ENCODE measurements at regions not wholly inside any gene's neighbourhood (a gene's known extent, or its start where the extent isn't known, plus 50 kb on each side); places are given as distances from the start of the nearest gene placed in this dataset.

DNA sequence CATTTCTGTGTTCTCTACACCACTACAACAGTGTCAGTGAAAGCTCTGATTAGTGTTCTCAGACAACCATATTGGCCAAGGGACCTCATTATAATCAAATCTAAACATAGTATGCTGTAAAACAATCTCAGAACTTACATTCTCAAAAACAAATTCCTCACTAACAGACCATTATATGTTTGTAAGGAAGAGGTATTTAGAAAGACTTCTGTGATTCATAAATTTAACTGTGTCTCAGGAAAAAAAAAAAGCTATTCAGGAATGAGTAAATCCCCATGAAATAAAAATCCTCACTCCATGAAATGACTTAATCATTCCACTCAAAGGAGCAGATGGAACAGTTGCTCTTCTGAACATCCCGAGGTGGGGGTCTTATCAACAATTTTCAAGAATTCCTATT is 413.0 kb downstream of the CDH2 start:
- DNase-seq: no peak
- peaks cover 0 to 2% (median 0%) of the 10 kb centered on the region in 3 donors for H3K27me3 Mint-ChIP-seq (ENCODE audit: low read depth in 3 of 3)
- H3K9me3 Mint-ChIP-seq: peaks cover 0 to 5% (median 2%) of the 10 kb centered on the region in 6 donors
- H3K27ac Mint-ChIP-seq: no peak overlapping the region
- H3K36me3 Mint-ChIP-seq: no peaks in the 10 kb centered on the region
- no peak overlapping the region for H3K4me3 Mint-ChIP-seq
- H3K4me1 Mint-ChIP-seq: no peaks in the 10 kb centered on the region

DNA sequence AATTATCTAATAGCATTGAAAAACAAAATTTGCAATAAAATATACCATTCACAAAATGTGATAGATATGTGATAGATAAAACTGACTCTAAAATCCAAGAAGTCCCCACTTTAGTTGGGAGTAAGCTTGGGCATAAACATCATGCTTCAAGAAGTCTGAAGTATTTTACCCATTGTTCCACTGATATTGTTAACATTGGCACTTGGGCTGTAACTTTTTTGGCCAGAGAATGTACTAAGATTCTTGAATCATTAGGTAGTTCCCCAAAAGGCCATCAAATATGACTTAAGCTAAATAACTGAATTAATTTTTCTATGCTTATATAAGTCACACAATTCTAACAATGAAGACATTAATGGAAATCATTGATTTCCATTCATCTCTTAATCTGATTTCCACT is 413.6 kb downstream of the CDH2 start:
- Mint-ChIP-seq H3K27ac (no peak overlapping the region), H3K9me3 (peaks cover 0 to 5% (median 2%) of the 10 kb centered on the region in 6 donors), H3K36me3 (no peaks in the 10 kb centered on the region), H3K27me3 (ENCODE audit: low read depth in 3 of 3) (peaks cover 0 to 2% (median 0%) of the 10 kb centered on the region in 3 donors), H3K4me1 (no peaks in the 10 kb centered on the region), H3K4me3 (no peak overlapping the region)
- DNase-seq: no peak

DNA sequence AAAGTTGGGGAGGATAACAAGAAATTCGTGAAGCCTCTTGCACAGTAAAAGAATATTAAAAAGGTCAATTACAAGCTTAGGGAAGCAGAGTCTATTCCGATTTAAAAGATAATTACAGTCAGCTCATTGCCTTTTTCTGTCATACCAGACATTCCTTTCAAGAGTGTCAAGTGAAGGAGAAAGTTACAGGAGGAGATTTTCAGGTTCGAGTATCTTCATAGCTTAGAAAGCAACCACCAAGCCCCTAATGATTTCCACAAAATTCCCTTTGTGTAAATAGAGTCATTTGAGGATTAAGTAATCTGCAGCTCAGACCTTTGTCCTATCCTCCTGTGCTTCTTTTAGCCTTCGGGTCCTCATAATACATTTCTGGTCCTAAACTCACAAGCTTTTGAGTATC is 414.9 kb downstream of the CDH2 start:
- peaks cover 0 to 11% (median 0%) of the 10 kb centered on the region in 6 donors for H3K9me3 Mint-ChIP-seq
- no peaks in the 10 kb centered on the region for H3K36me3 Mint-ChIP-seq
- no peak for DNase-seq
- no peaks in the 10 kb centered on the region for H3K4me1 Mint-ChIP-seq
- H3K27ac Mint-ChIP-seq: no peak overlapping the region
- peaks cover 0 to 3% (median 0%) of the 10 kb centered on the region in 3 donors for H3K27me3 Mint-ChIP-seq (ENCODE audit: low read depth in 3 of 3)
- H3K4me3 Mint-ChIP-seq: no peak overlapping the region

DNA sequence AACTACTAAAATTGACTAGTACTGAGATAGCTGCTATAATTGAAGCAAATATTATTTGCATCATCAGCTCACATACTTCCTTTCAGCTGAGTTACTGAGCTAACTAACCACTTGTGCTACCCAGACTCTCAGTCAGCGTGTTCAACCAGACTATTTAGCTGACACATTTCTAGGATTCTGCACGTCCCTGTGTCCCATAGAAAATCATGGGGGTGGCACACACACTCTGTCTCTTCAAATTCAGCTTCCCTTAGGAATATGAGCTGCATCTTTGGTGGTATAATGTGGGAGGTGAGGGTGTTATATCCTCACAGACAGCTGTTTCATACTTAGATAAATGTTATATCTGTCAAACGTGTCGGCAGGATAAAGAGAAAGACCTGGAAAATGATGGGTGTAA is 424.0 kb downstream of the CDH2 start:
- no peak overlapping the region for H3K4me3 Mint-ChIP-seq
- no peak overlapping the region for H3K27ac Mint-ChIP-seq
- H3K27me3 Mint-ChIP-seq (ENCODE audit: low read depth in 3 of 3): no peaks in the 10 kb centered on the region
- no peak for DNase-seq
- peaks cover 1 to 35% (median 5%) of the 10 kb centered on the region in 6 donors for H3K9me3 Mint-ChIP-seq
- no peaks in the 10 kb centered on the region for H3K4me1 Mint-ChIP-seq
- H3K36me3 Mint-ChIP-seq: no peaks in the 10 kb centered on the region

DNA sequence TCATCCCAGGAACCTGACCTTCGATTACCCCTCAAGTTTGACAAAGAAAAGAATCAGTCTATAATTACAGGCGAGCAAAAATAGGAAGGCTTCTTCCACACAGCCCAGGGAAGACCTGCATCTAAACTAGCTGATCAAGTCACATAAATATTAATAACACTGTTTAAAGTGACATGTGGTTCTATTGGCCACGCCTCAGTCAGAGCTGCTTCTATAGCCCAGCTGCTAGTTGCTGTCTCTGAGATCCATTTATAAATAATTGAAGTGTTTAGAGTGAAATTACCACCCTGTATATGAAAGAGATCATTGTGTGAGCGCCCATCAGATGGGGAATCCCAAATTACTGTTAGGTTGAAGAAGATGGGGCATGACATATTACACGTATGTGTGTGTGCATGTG is 426.0 kb downstream of the CDH2 start:
- no peak for DNase-seq
- Mint-ChIP-seq H3K4me1 (no peaks in the 10 kb centered on the region), H3K9me3 (peaks cover 5 to 35% (median 7%) of the 10 kb centered on the region in 6 donors), H3K27me3 (ENCODE audit: low read depth in 3 of 3) (no peaks in the 10 kb centered on the region), H3K36me3 (no peaks in the 10 kb centered on the region), H3K4me3 (no peak overlapping the region), H3K27ac (no peak overlapping the region)

DNA sequence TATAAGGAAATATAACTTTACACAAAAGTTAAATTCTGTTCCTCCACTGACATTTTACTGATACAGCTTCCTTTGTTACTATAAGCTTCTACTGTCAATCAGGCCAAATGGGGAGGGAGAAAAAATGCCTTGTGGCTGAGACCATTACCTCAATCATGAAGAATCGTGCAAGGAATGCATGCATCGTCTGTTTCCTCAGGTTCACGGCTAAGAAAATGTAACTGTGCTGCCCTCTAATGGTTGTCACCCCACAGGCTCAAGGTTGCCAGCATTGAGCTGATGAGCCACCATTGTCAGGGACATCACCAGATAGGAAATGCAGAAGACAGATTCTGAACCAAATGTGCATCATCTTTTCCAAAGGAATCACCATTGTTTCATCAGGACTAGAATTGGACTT is 426.9 kb downstream of the CDH2 start:
- H3K9me3 Mint-ChIP-seq: peaks cover 4 to 39% (median 8%) of the 10 kb centered on the region in 6 donors
- DNase-seq: no peak
- H3K27ac Mint-ChIP-seq: no peak overlapping the region
- H3K36me3 Mint-ChIP-seq: no peaks in the 10 kb centered on the region
- no peaks in the 10 kb centered on the region for H3K27me3 Mint-ChIP-seq (ENCODE audit: low read depth in 3 of 3)
- no peak overlapping the region for H3K4me3 Mint-ChIP-seq
- no peaks in the 10 kb centered on the region for H3K4me1 Mint-ChIP-seq

DNA sequence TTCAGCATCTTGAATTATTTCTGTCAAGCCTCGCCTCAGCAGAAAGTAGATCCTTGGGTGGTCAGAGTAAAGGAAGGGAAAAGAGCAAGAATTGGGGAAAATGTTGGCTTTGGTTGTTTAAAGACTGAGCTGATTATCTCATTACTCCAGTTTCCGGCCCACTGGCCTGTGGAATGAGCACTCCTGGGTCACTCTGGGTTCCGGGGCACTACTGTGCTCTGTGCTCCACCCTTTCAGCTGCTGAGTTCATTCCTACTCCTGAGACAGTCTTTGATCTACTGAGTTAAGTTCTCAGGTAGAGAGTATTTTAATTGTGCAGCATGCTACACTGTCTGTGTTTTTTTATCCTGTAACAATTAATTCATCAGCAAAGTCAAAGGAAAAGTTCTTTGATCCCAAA is 427.7 kb downstream of the CDH2 start:
- no peaks in the 10 kb centered on the region for H3K27me3 Mint-ChIP-seq (ENCODE audit: low read depth in 3 of 3)
- no peak overlapping the region for H3K27ac Mint-ChIP-seq

DNA sequence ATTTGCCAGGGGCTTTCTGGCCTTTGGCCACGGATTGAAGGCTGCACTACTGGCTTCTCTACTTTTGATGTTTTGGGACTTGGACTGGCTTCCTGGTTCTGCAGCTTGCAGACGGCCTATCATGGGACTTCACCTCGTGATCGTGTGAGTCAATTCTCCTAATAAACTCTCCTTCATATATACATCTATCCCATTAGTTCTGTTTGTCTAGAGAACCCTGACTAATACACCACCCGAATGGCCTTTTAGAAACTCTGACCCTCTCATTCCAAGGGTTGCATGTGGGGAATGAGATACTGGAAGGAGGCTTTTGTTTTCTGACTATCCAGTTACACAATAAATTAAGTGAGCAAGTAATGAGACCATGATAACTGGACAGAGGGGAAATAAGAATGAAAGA is 430.7 kb downstream of the CDH2 start:
- H3K27ac Mint-ChIP-seq: no peak overlapping the region
- H3K9me3 Mint-ChIP-seq: peaks cover 0 to 26% (median 17%) of the 10 kb centered on the region in 6 donors
- H3K36me3 Mint-ChIP-seq: no peaks in the 10 kb centered on the region
- DNase-seq: no peak
- H3K4me3 Mint-ChIP-seq: no peak overlapping the region
- no peaks in the 10 kb centered on the region for H3K4me1 Mint-ChIP-seq
- no peaks in the 10 kb centered on the region for H3K27me3 Mint-ChIP-seq (ENCODE audit: low read depth in 3 of 3)

More for the DNA sequence above, 427.7 kb downstream of the CDH2 start:
- Mint-ChIP-seq H3K36me3 (no peaks in the 10 kb centered on the region), H3K4me3 (no peak overlapping the region), H3K4me1 (no peaks in the 10 kb centered on the region), H3K9me3 (peaks cover 3 to 32% (median 10%) of the 10 kb centered on the region in 6 donors)
- no peak for DNase-seq

DNA sequence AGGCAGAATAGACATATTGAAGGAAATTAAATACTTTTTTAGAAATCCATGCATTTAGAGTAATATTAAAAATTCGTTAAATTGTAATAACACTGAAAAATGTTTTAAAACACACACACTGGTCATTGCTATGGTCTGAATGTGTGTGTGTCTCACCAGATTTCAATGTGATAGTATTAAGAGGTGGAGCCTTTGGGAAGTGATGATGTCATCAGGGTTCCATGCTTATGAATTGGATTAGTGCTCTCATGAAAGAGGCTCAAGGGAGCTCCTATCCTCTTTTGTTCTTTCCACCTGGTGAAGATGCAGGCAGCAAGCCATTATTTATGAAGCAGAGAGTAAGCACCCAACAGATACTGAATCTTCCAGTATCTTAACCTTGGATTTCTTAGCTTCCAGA is 441.8 kb downstream of the CDH2 start:
- Mint-ChIP-seq H3K27me3 (ENCODE audit: low read depth in 3 of 3) (no peaks in the 10 kb centered on the region), H3K9me3 (peaks cover 0 to 7% (median 3%) of the 10 kb centered on the region in 6 donors), H3K4me3 (no peak overlapping the region), H3K4me1 (no peaks in the 10 kb centered on the region), H3K27ac (no peak overlapping the region), H3K36me3 (no peaks in the 10 kb centered on the region)
- no peak for DNase-seq

DNA sequence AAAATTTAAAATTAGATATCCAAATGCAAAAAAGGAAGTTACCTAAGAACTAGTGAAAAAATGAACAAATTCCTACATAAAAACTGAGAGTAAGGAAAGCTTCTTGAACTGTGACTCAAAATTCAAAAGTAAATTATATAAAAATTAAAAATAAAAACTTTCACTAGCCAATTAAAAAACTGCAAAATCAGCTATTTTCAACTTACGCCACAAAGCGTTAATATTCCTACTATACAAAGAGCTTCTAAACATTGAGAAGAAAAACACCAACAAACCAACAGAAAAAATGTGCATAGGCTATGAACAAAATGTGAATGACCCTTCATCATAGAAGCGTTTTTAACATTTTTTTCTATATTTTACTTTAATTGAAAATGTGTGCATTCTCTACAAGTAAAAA is 445.7 kb downstream of the CDH2 start:
- peaks cover 8 to 25% (median 17%) of the 10 kb centered on the region in 6 donors for H3K9me3 Mint-ChIP-seq
- no peak overlapping the region for H3K4me3 Mint-ChIP-seq
- DNase-seq: no peak
- no peak overlapping the region for H3K27ac Mint-ChIP-seq
- H3K27me3 Mint-ChIP-seq (ENCODE audit: low read depth in 3 of 3): peaks cover 0 to 1% (median 0%) of the 10 kb centered on the region in 3 donors
- H3K4me1 Mint-ChIP-seq: no peaks in the 10 kb centered on the region
- no peaks in the 10 kb centered on the region for H3K36me3 Mint-ChIP-seq

DNA sequence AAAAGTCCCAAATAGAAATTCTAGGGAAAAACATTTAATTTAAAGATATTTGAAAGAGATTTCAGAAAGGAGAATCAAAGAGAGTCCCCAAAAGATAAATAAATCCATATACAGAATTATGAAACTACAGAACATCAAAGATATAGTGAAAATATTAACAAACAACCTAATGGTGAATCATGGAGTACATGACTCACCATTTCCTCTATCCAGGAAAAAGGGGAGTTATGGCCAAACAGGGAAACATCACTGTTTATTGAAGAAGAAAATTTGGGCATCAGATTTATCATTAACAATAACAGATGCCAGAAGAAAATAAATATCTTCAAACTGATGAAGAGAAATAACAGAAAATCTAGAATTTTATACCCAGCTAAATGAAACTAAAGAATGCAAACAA is 448.3 kb downstream of the CDH2 start:
- Mint-ChIP-seq H3K9me3 (peaks cover 8 to 30% (median 18%) of the 10 kb centered on the region in 6 donors), H3K27me3 (ENCODE audit: low read depth in 3 of 3) (peaks cover 0 to 1% (median 0%) of the 10 kb centered on the region in 3 donors), H3K36me3 (peaks cover 0 to 5% (median 0%) of the 10 kb centered on the region in 3 donors), H3K4me3 (no peak overlapping the region), H3K4me1 (no peaks in the 10 kb centered on the region), H3K27ac (no peak overlapping the region)
- DNase-seq: no peak

DNA sequence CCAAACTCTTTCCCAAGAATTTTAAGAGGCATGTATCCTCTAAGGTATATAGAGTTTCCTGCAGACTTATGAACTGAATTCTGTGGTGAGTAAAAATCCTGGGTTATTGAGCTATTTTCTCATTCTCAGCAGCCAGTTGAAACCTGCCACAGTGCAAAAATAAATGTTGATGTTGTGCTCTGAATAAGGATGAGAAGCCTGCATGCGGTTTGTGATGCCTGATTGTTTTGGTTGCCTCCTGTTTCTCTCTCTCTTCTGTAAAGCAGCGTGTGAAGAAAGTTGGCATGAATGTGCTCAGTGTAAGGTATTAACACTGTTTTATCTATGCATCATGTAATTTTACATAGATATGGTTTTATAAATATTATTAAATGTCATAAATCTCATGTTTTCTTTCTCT is 452.6 kb downstream of the CDH2 start:
- no peak overlapping the region for H3K4me3 Mint-ChIP-seq
- H3K9me3 Mint-ChIP-seq: peaks cover 2 to 43% (median 14%) of the 10 kb centered on the region in 6 donors
- no peak overlapping the region for H3K27ac Mint-ChIP-seq
- DNase-seq: no peak
- H3K36me3 Mint-ChIP-seq: peaks cover 0 to 5% (median 0%) of the 10 kb centered on the region in 3 donors
- H3K4me1 Mint-ChIP-seq: no peaks in the 10 kb centered on the region
- H3K27me3 Mint-ChIP-seq (ENCODE audit: low read depth in 3 of 3): peaks cover 0 to 3% (median 0%) of the 10 kb centered on the region in 3 donors

DNA sequence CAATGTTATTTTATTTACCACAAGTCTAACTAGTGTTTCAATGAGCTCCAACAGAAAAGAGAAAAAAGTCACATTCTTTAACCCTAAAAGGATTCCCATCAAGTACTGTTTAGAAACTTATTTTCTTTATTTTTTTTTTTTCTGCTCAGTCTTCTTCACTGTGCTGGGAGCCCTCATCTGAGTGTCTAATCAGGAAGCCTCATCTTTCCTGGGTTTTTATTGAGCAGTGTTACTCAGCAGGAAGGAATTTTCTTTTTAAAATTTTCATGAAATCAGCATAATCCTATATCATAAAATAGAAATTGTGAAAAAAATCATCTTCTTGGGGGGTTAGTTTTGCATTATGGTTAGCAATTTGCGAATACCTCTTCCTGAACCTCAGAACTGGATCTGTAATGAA is 453.8 kb downstream of the CDH2 start:
- no peak overlapping the region for H3K4me3 Mint-ChIP-seq
- no peaks in the 10 kb centered on the region for H3K4me1 Mint-ChIP-seq
- H3K36me3 Mint-ChIP-seq: peaks cover 0 to 5% (median 0%) of the 10 kb centered on the region in 3 donors
- no peak for DNase-seq
- H3K27ac Mint-ChIP-seq: no peak overlapping the region
- H3K27me3 Mint-ChIP-seq (ENCODE audit: low read depth in 3 of 3): peaks cover 0 to 3% (median 0%) of the 10 kb centered on the region in 3 donors
- H3K9me3 Mint-ChIP-seq: peaks cover 4 to 32% (median 9%) of the 10 kb centered on the region in 6 donors

DNA sequence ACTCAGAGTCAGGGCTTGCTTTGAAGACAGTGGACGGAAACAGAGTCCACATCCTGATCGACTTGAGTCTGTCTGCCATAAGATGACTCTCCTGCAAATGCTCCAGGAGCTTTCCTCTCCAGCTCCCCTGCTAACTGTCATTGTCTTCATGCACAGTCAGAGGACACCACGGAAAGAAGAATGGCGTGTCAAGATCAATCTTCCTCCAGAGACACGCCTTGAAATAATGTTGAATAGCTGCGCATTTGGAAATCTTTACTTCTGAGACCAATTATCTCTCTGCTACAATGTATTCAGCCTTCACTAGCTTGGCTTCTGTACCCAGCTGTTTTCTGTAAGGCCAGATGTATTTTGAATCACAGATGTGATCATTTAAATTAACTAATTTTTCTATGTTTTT is 457.2 kb downstream of the CDH2 start:
- no peak for DNase-seq
- no peak overlapping the region for H3K27ac Mint-ChIP-seq

DNA sequence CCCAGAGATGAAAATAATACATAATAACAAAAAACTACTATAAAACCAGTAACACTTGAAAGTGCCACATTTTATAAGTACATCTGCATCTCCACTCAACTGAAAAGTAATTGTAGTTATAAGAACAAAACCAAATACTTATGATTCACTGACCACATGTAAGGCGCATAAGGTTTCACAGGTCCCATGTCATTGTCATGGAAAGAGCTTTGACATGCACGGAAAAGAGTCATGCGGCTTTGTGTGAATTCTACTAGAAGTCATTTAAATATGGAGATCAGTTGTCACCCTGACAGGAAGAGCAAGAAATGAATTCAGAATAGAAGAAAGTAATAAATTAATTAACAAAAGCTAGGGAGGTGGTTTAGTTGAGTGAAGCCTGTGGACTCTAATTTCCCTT is 459.1 kb downstream of the CDH2 start:
- no peak for DNase-seq
- Mint-ChIP-seq H3K27ac (no peak overlapping the region), H3K27me3 (ENCODE audit: low read depth in 3 of 3) (peaks cover 0 to 2% (median 0%) of the 10 kb centered on the region in 3 donors), H3K36me3 (peaks cover 0 to 3% (median 0%) of the 10 kb centered on the region in 3 donors), H3K4me3 (no peak overlapping the region), H3K4me1 (no peaks in the 10 kb centered on the region), H3K9me3 (peaks cover 2 to 35% (median 7%) of the 10 kb centered on the region in 6 donors)

More for the DNA sequence above, 457.2 kb downstream of the CDH2 start:
- Mint-ChIP-seq H3K4me1 (no peaks in the 10 kb centered on the region), H3K9me3 (peaks cover 2 to 30% (median 7%) of the 10 kb centered on the region in 6 donors), H3K27me3 (ENCODE audit: low read depth in 3 of 3) (peaks cover 0 to 2% (median 0%) of the 10 kb centered on the region in 3 donors), H3K36me3 (no peaks in the 10 kb centered on the region), H3K4me3 (no peak overlapping the region)

Data from immature natural killer cell (primary cell).